ENCODE measurements at regions not wholly inside any gene's neighbourhood (a gene's known extent, or its start where the extent isn't known, plus 50 kb on each side); places are given as distances from the start of the nearest gene placed in this dataset.

GRCh38 chr7:97595439-97595838 is 136.4 kb upstream of the TAC1 start:
- Mint-ChIP-seq H3K27ac (no peak overlapping the region), H3K9me3 (no peaks in the 10 kb centered on the region), H3K27me3 (ENCODE audit: low read depth, poor library complexity) (peaks cover 4% of the 10 kb centered on the region), H3K36me3 (ENCODE audit: low read depth) (no peaks in the 10 kb centered on the region), H3K4me3 (no peak overlapping the region), H3K4me1 (no peaks in the 10 kb centered on the region)
- no peak for DNase-seq
- TF ChIP-seq CTCF (IDR thresholded peaks at IDR 0.05): no peak

GRCh38 chr7:97601931-97602457 is 129.9 kb upstream of the TAC1 start:
- no peak overlapping the region for H3K4me3 Mint-ChIP-seq
- no peaks in the 10 kb centered on the region for H3K36me3 Mint-ChIP-seq (ENCODE audit: low read depth)
- no peak for TF ChIP-seq CTCF (IDR thresholded peaks at IDR 0.05)
- H3K4me1 Mint-ChIP-seq: peaks cover 1% of the 10 kb centered on the region
- no peaks in the 10 kb centered on the region for H3K9me3 Mint-ChIP-seq
- DNase-seq: no peak
- peaks cover 4% of the 10 kb centered on the region for H3K27me3 Mint-ChIP-seq (ENCODE audit: low read depth, poor library complexity)
- H3K27ac Mint-ChIP-seq: no peak overlapping the region

DNA sequence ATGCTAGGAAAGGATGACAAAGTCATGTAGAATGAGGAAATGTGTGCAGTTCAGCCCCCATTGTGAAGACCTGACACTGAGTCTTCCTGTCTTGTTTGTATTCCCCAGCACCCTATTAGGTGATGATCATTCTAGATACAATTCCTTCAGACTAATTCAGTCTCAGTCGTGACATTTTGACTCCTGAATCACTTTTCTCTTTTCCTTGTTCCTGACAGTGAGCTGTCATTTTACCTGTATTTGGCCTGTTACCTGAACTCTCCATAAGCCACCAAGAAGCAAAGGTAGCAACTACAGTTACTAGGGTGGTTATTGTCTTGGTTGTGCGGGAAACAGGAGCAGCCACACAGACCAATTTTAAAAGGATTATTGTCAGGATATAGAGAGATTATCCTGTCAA is 111.4 kb upstream of the TAC1 start:
- Mint-ChIP-seq H3K9me3 (peaks cover 4% of the 10 kb centered on the region), H3K27ac (no peak overlapping the region)
- no peak for DNase-seq

DNA sequence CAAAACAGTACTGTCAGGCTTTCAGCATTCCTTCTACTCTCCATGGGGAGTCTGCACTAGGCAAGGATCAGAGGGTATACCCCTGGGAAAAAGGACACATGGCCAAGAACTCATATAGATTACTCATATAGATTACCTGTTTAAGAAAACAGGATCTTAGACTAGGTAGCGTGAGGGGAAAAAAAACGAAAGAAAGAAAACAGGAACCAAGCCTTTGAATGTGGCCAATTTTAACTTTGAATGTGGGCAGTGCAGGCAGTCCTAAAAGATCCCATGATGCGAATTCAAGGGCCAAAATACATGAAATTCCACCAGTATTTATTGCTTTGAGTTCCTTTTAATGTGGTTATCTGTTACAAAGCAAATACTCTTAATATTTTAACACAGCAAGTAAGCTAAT is 108.6 kb upstream of the TAC1 start:
- no peak overlapping the region for H3K4me3 Mint-ChIP-seq
- DNase-seq: no peak
- no peaks in the 10 kb centered on the region for H3K4me1 Mint-ChIP-seq
- TF ChIP-seq CTCF (IDR thresholded peaks at IDR 0.05): no peak
- H3K36me3 Mint-ChIP-seq (ENCODE audit: low read depth): no peaks in the 10 kb centered on the region
- H3K9me3 Mint-ChIP-seq: peaks cover 4% of the 10 kb centered on the region
- H3K27me3 Mint-ChIP-seq (ENCODE audit: low read depth, poor library complexity): no peaks in the 10 kb centered on the region
- no peak overlapping the region for H3K27ac Mint-ChIP-seq

More for the DNA sequence above, 111.4 kb upstream of the TAC1 start:
- no peak for TF ChIP-seq CTCF (IDR thresholded peaks at IDR 0.05)
- Mint-ChIP-seq H3K4me1 (no peaks in the 10 kb centered on the region), H3K4me3 (no peak overlapping the region), H3K27me3 (ENCODE audit: low read depth, poor library complexity) (no peaks in the 10 kb centered on the region), H3K36me3 (ENCODE audit: low read depth) (no peaks in the 10 kb centered on the region)

- Mint-ChIP-seq H3K27ac (peak overlapping the region; percentile 80), H3K4me3 (no peak overlapping the region), H3K27me3 (ENCODE audit: low read depth, poor library complexity) (no peaks in the 10 kb centered on the region), H3K9me3 (no peaks in the 10 kb centered on the region), H3K4me1 (peaks cover 5% of the 10 kb centered on the region), H3K36me3 (ENCODE audit: low read depth) (no peaks in the 10 kb centered on the region)
- no peak for TF ChIP-seq CTCF (IDR thresholded peaks at IDR 0.05)
- DNase-seq: no peak
Observed at GRCh38 chr7:97630116-97630515, 101.8 kb upstream of the TAC1 start.

DNA sequence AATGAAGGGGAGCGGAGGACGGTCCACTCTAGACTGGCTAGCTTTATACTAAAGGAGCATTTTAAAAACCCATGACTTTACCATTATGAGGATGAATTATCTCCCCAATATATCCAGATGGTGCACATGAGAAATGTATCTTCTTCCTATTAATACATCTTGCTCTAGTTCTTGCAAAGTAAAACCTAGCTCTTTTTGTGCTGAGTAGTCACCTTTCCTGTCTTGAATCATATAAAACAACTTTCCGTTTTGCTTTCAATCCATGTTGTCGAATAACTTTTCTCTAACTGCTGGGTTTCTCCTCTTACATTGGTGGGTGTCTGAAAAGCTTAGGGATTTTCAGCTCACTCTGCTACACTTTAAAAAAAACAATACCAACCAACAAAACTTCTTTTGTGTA is 96.3 kb upstream of the TAC1 start:
- Mint-ChIP-seq H3K36me3 (ENCODE audit: low read depth) (no peaks in the 10 kb centered on the region), H3K9me3 (peaks cover 5% of the 10 kb centered on the region), H3K4me3 (no peak overlapping the region), H3K4me1 (peaks cover 1% of the 10 kb centered on the region), H3K27me3 (ENCODE audit: low read depth, poor library complexity) (no peaks in the 10 kb centered on the region), H3K27ac (no peak overlapping the region)
- DNase-seq: no peak
- TF ChIP-seq CTCF (IDR thresholded peaks at IDR 0.05): no peak
